ENCODE measurements at regions not wholly inside any gene's neighbourhood (a gene's known extent, or its start where the extent isn't known, plus 50 kb on each side); places are given as distances from the start of the nearest gene placed in this dataset.

DNA sequence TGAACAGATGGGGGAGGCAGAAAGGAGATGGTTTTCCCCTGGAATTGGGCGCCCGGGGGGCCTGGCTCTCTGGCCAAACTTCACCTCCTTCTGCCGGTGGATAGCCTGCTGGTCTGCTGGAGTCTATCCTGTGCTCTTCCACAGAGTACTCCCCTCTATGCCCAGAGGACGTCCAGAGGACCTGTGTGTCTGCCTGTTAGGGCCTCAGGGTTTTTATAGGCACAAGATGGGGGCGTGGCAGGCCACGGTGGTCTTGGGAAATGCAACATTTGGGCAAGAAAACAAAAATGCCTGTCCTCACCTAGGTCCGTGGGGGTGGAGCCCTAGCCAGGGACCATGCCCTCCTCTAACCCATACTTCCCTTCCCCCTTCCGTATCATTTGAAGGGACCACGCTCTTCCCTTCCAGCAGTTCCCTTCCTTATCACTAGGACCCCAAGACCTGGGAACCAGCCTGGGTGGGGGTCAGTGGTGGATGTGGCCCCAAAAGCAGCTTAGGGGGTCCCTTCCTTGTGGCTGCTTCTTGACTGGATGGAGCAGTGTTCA lies 53.6 kb upstream of the ZNF337 start:
- no peak for TF ChIP-seq CTCF (IDR thresholded peaks at IDR 0.05; ENCODE audit: low read depth, low read length)
- TF ChIP-seq POLR2A (IDR thresholded peaks at IDR 0.05; ENCODE audit: extremely low read depth, insufficient read length), result no peak
- TF ChIP-seq, protein P1, sequence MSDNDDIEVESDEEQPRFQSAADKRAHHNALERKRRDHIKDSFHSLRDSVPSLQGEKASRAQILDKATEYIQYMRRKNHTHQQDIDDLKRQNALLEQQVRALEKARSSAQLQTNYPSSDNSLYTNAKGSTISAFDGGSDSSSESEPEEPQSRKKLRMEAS (IDR thresholded peaks at IDR 0.05; ENCODE audit: low read depth, low read length), result no peak
- TF ChIP-seq MYC (IDR thresholded peaks at IDR 0.05; ENCODE audit: low read depth, low read length), result no peak
